HuH-7 (cell line): ENCODE measurements at regions not wholly inside any gene's neighbourhood (a gene's known extent, or its start where the extent isn't known, plus 50 kb on each side); places are given as distances from the start of the nearest gene placed in this dataset.
"Not testable (repeated sequence)": the region's sequence is repeated elsewhere in the genome, so short reads cannot be mapped to it uniquely, and the experiment has no call there.

Experiments
- DNase-seq: peaks from one replicate; pipeline ENCODE4 v3.0.0; 2011; ENCODE audit warnings: low spot score

DNA sequence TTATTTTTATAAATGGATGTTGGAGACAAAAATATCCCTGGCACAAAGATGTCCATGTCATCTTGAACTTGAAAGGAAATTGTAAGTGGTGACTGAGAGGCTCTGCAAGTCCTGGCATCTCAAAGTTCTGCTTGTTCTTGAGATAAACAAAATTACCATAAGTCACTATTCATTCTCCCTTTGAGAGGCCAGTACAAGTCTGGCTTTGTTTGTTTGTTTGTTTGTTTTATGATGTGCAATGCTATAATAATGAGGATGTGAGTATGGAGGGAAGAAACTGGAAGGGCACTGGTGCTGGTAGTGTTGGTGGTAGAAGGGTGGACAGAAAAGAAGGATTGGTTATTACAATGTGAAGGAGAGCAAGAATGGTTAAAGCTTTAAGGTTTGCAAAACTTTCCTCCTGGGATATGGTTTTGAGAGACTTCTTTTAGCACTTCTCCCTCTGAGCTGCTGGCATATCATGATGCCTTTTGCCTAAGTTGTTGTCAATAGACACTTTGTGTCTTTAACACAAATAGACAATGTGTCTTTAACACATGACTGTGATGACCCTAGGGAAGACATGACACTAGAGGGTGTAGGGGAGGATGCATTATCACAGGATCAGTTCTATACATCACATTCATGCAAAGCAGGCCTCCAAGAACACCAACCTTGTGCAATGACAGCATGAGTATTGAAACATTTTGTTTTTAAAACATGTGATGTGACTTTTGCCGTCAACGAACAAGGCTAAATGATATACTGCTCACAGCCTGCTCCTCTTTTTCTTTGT is 880.5 kb upstream of the GOT2 start:
- no peak for DNase-seq

DNA sequence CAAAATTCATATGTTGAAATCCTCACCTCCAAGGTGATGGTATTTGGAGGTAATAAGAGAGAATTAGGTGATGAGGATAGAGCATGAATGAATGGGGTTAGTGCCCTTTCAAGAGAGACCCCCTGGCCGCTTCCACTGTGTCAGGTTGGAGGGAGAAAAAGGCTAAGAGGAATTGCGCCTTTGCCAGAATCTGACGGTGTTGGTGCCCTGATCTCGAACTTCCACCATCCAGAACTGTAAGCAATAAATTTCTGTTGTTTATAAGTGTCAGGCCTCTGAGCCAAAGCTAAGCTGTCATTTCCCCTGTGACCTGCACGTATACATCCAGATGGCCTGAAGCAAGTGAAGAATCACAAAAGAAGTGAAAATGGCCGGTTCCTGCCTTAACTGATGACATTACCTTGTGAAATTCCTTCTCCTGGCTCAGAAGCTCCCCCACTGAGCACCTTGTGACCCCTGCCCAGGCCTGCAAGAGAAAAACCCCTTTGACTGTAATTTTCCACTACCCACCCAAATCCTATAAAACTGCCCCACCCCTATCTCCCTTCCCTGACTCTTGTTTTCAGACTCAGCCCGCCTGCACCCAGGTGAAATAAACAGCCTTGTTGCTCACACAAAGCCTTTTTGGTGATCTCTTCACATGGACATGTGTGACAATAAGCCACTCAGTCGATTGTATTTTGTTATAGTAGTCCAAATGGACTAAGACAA is 878.9 kb upstream of the GOT2 start:
- DNase-seq, result not testable (repeated sequence)

DNA sequence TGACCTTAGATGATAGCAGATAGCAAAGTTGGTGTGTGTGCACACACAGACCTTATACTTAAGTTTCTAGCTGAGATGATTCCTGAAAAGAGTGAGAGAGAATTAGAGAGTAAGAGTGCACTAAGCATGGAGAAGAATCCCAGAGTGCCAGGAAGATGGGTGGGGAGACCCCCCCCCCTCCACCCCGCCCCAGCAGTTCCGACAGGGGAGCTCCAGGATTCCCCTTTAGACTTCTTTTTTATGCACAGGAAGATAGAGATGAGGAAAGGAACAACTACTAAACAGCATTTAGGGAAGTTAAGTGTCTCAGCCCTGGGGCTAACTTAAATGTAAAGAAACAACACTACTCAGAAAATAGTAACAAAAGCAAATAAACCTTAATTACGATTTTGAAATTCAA is 878.0 kb upstream of the GOT2 start:
- no peak for DNase-seq

DNA sequence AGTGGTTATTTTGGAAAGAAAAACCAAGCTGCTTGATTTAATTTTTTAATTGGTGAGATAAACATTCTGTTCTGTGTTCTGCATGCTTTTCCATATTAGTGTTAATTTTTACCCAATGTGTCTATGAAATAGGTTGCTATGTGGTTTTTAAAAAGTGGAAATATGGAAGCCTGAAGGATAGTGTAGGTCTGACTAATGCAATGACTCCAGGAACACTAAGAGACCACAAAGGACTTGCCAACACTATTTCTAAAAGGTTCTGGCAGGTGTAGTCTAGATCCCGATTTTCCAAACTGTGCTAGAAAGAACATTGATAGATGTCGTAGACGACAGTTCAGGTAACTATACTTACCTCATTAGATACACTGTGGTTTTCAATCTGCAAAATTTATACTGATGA is 877.4 kb upstream of the GOT2 start:
- DNase-seq, result no peak

DNA sequence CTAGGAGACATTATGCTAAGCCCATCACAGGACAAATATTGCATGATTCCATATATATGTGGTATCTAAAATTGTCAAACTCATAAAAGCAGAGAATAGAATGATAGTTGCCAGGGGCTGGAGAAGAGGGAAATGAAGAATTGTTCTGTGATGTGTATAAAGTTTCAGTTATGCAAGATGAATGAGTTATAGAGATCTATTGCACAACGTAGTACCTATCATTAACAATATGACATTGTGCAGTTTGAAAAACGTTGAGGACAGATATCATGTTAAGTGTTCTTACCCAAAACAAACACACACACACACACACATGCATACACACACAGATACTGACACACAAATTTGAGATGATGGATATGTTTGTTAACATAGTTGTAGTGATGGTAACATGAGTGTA is 871.6 kb upstream of the GOT2 start:
- no peak for DNase-seq

DNA sequence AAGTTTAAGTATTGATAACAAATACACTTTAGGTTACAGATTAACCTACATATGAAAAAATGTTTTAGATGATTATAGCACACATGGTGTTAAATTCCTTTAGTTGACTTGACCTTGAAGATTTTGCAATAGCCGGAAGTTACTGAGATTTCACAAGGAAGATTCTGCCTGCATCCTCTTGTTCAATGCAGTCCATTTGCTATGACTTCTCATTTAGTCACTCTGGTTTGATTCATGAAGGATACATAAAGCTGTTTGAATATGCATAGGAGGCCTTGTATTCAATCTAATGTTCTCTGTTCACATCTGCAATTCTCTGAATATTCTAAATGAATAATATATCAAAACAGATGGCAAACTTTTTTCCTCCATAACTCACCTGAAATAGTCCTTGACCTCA is 870.2 kb upstream of the GOT2 start:
- no peak for DNase-seq

DNA sequence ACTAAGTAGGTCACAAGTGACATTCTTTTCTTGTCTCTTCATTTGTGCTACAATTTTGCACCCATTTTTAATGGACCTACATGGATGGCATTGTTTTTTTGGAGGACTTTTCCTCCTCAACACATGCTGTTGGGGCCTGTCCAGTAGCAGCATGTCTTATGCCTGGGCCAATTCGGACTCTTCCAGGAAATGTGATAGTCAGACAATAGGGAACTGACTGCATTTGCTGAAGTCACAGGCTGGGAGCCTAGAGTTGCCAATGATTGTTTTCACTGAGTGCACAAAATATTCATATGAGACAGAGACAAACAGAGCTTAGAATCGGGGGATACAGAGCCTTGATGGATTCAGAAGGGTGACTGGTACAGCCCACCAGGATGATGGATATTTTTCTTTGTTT is 867.3 kb upstream of the GOT2 start:
- no peak for DNase-seq

DNA sequence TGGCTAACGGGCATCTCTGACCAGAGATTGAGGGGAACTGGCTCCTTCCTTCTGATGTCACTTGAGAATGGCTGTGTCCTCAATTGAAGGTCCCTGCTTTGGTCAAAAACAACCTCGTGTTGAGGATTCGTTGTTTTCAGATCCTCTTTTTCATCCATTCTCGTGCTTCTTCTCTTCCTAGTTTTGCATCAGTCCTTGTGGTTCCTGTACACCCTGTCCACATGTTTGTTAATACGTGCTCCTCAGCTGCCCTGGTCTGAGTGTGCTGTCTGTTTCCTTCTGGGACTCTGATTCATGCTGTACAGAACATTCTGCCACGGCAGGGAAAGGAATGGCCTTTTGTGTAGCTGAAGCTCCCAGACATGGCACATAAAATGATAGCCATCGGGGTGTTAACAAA is 863.2 kb upstream of the GOT2 start:
- DNase-seq, result no peak

DNA sequence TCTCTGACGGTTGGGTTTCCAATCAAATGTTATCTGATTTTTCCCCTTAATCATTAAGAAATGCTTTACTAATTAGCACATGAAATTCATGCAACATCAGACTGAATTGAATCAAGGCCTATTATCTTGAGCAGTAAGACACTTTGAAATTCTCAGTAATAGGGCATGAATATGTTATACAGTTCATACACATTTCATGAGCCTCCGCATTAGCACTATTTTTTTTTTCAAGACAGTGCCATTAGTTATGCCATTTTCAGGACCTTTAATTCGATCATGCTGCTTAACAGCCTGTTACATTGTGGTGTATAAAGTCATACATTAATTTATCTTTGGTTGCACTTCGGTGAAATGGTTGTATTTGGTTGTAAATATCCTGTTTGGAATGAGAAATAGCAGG is 862.6 kb upstream of the GOT2 start:
- DNase-seq, result no peak

DNA sequence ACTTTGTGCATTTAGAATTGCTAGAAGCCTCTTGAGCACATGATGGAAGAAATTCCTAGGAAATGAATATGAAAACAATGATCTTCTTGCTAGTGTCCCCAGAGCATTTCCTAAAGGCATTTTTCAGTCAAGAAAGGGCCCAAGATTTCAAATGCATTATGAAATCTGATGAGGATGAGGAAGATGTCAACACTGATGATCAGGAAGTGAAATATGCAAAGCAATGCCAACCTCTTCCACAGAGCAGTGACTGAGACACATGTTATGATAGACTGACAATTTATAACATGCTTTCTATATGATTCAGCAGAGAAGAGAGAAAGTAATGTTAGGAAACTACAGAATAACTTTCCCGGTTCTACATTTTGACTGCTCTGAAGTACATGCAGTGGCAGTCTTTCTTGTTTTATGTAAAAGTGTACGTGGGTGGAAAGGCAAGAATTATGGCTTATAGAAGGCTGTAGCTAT is 859.1 kb upstream of the GOT2 start:
- no peak for DNase-seq

DNA sequence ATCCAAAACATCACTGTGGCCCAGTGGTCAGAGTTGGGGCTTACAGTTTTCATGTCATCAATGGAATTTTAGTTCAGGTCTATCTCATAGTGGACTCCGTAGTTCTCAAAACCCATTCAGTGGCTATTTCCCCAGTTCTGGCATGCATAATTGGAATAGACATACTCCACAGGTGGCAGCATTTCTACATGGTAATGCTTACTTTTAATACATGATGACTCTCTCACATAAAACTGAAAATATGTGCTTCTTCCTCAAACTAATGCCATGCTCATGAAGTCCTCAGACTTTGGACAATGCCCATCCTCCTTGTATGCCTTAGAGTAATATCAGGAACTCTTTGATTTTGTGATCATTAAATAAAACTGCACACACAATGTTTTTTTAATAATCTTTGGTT is 857.4 kb upstream of the GOT2 start:
- DNase-seq, result no peak

DNA sequence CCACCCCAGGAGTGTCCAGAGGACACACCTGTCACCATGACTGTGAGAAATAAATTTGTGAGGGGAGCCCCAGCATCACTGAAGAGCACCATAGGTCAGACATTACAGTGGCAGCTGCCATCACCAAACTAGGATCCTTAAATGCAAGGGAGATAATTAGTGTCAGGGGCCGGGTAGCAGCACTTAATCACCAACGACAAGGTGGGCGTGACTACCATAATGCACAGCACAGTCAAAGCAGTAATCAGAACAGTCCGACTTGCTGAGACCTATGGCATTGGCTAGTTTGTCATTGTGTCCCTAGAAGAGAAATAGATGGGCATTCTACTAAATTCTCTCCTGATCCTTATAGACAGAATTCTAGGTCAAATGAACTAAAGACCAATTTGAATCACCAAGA is 856.7 kb upstream of the GOT2 start:
- no peak for DNase-seq

DNA sequence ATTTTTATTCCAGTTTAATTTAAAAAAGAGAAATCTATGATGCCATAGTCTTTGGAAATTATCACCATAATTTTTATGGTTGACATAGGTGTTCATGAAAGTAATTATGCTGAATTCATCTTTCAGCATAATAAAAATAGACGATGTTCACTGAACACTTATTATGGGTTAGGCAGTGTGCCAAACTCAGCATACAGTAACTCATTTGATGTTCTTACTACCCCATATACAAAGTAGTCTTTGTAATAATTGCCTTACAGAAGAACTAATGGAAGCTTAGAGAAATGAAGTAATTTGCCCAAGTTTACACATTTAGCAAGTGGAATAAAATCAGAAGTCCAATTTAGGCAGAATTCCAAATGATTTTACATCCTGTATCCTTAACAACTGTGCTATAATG is 852.2 kb upstream of the GOT2 start:
- DNase-seq, result no peak

DNA sequence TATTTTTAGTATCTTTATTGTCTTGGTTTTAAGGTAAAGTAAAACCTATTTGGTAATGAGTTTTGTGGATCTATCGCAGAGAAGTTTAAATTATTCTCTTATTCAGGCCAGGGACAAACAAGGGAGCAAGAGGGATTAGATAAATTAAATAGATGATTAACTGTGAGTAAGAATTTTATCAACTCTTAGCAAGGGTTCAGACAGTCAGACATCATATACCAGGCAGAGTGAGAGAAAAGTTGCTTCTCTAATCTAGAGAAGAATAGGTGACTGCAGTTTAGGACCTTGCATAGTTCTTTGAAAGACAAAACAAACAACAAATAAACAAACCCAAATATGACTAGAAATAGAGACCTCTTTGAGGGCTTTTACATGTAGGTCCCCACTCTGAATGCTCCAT is 840.2 kb upstream of the GOT2 start:
- DNase-seq, result no peak

DNA sequence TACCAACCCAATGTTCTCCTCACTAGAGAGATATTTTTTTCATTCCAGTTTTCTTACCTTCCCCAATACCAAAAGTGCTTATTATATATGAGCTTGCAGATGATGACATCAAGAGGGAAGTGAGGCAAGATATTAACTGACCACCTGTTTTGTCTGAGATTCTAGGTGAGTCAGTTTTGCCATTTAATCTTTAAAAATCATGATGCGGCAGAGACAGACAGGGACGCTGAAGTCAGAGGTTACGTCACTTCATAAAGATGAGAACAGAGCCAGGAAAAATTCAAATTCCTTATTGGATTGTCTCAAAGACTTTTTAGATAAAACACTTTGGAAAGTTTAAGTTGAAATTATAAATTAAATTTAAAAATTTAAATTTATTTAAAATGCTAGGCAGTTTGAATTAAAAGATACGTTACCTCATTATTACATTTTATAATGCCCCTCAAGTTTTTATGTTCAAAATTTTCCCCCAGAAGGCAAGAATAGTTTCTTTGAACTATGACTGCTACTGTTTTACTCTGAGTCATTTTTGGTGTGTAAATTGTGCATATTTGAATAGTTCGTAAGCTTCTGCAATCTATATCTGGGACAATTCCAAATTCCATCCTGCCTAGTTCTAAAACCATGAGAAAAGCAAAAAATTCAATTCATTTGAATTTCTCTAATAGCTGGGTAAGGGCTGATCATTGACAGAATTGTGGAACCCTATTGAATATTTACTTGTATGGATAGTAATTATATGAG is 839.6 kb upstream of the GOT2 start:
- DNase-seq, result no peak

DNA sequence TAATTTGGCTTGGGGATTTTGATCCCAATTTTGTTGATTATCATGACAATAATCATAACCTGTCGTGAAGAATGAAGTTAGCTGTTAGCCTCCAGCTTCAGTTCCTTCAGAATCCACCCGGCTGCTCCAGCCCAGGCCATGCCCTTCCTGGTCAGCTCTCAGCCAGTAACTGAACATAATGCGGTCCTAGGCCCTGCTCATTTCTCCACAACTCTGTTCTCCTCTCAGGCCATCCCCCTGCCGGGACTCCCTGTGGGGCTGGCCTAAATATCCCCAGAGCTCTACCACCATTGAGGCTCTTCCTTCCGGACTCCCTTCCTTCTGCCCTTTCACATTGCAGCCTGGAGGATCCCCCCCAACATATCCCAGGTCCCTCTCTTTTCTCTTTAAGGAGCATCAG is 833.4 kb upstream of the GOT2 start:
- no peak for DNase-seq

DNA sequence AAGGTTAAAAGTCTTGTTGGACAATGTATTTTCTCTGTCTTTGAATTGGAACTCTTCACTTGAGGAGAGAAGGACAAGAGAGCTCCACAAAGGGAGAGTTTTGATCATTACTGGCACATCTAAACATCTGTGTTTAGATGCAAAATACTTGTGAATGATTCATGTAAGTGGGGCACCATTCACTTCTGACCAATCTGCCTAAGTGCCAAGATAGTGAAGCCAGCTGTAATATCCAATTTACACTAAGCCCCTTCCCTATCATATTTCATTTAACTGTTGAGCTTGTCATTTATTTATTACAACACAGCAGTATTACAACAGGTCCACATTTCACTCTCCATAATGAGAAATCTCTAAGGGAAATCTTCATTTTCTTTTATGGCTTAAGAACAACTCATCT is 832.3 kb upstream of the GOT2 start:
- DNase-seq, result no peak

DNA sequence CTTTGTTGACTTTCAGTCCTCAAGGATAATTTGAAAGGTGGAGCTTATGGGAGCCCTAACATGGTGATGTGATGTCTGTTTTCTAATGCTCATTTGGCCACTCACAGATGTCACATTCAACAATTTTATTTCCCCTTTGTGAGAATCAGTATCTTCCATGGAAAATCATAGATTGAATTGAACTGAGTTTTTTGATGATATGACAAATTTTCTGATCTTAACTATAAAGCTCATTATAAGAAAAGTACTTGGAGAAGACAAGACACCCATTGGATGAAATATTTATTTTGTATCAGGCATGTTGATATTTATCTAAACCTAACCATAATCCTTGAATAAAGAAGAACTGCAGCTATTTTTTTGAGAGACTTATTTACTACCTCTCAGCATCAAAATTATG is 824.6 kb upstream of the GOT2 start:
- DNase-seq, result no peak

DNA sequence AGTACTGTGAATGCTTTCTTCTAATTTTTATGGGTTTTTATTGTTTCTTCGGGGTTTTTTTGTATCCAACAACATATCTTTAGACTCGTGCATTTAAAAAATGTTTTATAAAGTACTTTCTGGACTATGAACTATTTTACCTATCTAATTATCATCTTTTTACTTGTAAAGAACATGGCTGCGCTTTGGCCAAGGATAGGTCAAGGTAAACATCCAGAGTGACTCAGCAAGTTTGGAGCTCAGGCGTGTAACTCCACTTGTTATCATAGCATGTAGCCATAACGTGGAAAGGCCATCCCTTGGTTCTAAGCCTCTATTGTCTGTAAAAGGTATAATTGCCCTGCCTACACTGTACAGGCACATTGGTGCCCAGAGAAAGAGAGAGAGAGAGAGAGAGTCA is 818.0 kb upstream of the GOT2 start:
- no peak for DNase-seq

DNA sequence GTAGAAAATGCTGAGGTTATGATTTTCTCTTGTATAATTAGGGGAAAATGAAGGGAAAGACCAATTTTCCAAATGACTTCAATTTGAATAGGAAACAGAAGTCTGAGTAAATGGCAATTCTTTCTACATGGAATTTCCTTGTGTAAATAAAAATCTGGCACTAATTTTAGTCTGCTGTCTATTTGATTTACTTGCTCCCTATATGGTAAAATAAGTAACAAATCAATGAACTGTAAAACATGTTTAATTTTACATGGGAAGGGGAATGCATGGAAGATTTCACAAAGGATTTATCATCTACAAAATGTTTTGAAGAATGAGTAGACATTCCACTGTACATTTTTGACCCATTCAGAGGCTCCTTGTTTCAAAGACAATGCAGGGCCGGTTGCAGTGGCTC is 811.6 kb upstream of the GOT2 start:
- DNase-seq, result no peak

DNA sequence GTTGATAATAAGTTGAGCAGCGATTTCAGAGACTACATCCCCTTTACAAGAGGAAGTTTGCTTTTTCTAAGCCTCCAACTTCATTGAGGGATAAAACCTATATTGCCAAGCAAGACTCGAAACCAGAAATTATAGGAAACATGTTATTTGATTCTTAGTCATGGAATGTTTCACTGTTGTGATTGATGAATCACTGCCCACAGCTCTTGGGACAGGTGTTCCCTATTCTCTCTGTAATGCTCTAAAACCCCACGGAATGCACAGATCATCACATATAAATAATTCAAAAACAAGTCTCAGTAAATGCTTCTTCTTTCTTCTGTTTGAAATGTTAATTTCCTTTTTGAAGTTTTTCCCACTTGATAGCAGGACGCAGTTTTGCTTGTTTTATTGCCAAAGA is 809.5 kb upstream of the GOT2 start:
- no peak for DNase-seq

DNA sequence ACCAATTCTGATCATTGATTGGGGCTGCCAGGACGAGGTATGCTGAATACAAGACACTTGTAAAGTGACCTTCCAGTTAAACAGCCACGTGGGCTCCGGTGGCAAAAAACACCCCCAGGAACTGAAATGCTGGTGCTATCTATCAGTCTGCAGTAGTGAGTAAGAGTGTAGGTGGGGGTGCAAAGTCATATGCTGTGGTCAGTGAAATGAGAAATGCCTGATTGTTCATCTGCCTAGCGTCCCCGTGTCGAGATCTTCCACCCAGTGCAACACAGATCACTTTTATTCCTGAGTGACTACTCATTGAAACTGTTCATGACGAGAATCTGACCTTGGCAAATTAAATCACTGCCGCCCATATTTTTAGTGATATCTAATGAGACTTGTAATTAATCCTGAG is 806.5 kb upstream of the GOT2 start:
- no peak for DNase-seq

DNA sequence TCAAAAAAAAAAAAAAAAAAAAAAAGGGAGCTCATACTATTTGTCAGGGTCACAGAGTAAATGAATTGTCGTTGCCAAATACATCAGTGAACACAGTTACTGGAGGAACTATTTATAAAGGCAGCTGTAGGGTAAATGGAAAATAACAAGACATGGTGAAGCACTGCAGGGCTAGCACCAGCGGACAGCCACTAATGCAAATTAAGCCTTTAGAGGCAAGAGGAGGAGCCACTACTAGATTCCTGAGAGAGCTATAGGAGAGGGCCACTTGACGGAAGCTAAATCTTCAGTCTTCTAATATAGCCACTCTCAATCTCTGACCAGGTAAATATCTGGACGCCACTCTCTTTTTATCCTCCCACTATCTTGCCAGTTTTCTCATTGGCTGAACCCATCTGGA is 801.2 kb upstream of the GOT2 start:
- DNase-seq, result no peak
